Neural cell (in vitro differentiated cells): ENCODE measurements at regions not wholly inside any gene's neighbourhood (a gene's known extent, or its start where the extent isn't known, plus 50 kb on each side); places are given as distances from the start of the nearest gene placed in this dataset.

Experiments used
- H2AFZ ChIP-seq: fragments of 200-600, 300-800 bp; sonication (generic), shearing (Covaris generic); 2 replicates; pipeline ENCODE4 v1.6.0; 2014; ENCODE audit warnings: low read depth, mild to moderate bottlenecking, antibody characterized with exemption, low read length, moderate library complexity
- H3F3A ChIP-seq: fragments of 200-600 bp; shearing (Covaris generic); 2 replicates; pipeline ENCODE4 v1.6.1; 2016; ENCODE audit warnings: mild to moderate bottlenecking, moderate library complexity, mixed read lengths, antibody characterized with exemption, low read length; ENCODE audit not compliant: insufficient read depth, poor library complexity, severe bottlenecking
- H3K27ac ChIP-seq: fragments of 200-600, 300-800 bp; sonication (generic), shearing (Covaris generic); 2 replicates; pipeline ENCODE4 v1.5.1; 2014; ENCODE audit warnings: mild to moderate bottlenecking, low read length, moderate library complexity
- H3K27me3 ChIP-seq: fragments of 300-800, 200-600 bp; sonication (generic), shearing (Covaris generic); 2 replicates; pipeline ENCODE4 v1.6.0; 2014; ENCODE audit warnings: mild to moderate bottlenecking, low read depth, low read length, moderate library complexity; ENCODE audit not compliant: insufficient read depth
- H3K36me3 ChIP-seq: fragments of 300-800, 200-600 bp; sonication (generic), shearing (Covaris generic); 2 replicates; pipeline ENCODE4 v1.5.1; 2014; ENCODE audit warnings: mild to moderate bottlenecking, antibody characterized with exemption, low read length, moderate library complexity; ENCODE audit not compliant: insufficient read depth
- H3K4me2 ChIP-seq: fragments of 300-800, 200-600 bp; sonication (generic), shearing (Covaris generic); 2 replicates; pipeline ENCODE4 v1.6.0; 2014; ENCODE audit warnings: mild to moderate bottlenecking, low read length
- H3K4me3 ChIP-seq: fragments of 300-800, 200-600 bp; sonication (generic), shearing (Covaris generic); 2 replicates; pipeline ENCODE4 v1.5.1; 2014; ENCODE audit warnings: mild to moderate bottlenecking, low read length, moderate library complexity
- H3K79me2 ChIP-seq: fragments of 200-600 bp; shearing (Covaris generic); replicated peaks from 2 replicates; pipeline ENCODE4 v1.6.0; 2014; ENCODE audit warnings: mild to moderate bottlenecking, low read length, moderate library complexity; ENCODE audit not compliant: insufficient read depth
- H3K9ac ChIP-seq: fragments of 300-800, 200-600 bp; sonication (generic), shearing (Covaris generic); 2 replicates; pipeline ENCODE4 v1.6.1; 2016; ENCODE audit warnings: mild to moderate bottlenecking, low read length, mixed read lengths
- H3K9me2 ChIP-seq: fragments of 200-600 bp; shearing (Covaris generic); 2 replicates; pipeline ENCODE4 v1.6.1; 2016; ENCODE audit warnings: mild to moderate bottlenecking, low read length, mixed read lengths; ENCODE audit not compliant: insufficient read depth
- H3K9me3 ChIP-seq: fragments of 200-600, 300-800 bp; sonication (generic), shearing (Covaris generic); 2 replicates; pipeline ENCODE4 v1.6.1; 2016; ENCODE audit warnings: mild to moderate bottlenecking, mixed run types, low read length, moderate library complexity, mixed read lengths
- H4K20me1 ChIP-seq: fragments of 200-600 bp; shearing (Covaris generic); 2 replicates; pipeline ENCODE4 v1.6.1; 2016; ENCODE audit warnings: mild to moderate bottlenecking, mixed run types; ENCODE audit not compliant: insufficient read depth
- CTCF ChIP-seq: fragments of 450-650 bp; IDR thresholded peaks from 2 replicates; pipeline ENCODE4 v1.5.1; 2014; ENCODE audit warnings: antibody characterized with exemption, mild to moderate bottlenecking, moderate library complexity; ENCODE audit not compliant: poor library complexity, severe bottlenecking
- EP300 ChIP-seq: fragments of 450-650 bp; conservative IDR thresholded peaks from 2 replicates; pipeline ENCODE4 v1.6.1; 2014; ENCODE audit warnings: antibody characterized with exemption, mild to moderate bottlenecking, moderate library complexity; ENCODE audit not compliant: poor library complexity, severe bottlenecking
- EZH2 ChIP-seq: fragments of 200-600, 300-800 bp; shearing (Covaris generic), sonication (generic); IDR thresholded peaks from 2 replicates; pipeline ENCODE4 v1.6.1; 2014; ENCODE audit warnings: antibody characterized with exemption, low read length, borderline replicate concordance, mild to moderate bottlenecking; ENCODE audit not compliant: insufficient read depth, poor library complexity, severe bottlenecking
- MXI1 ChIP-seq: fragments of 450-650 bp; conservative IDR thresholded peaks from 2 replicates; pipeline ENCODE4 v1.6.1; 2014; ENCODE audit warnings: antibody characterized with exemption, mild to moderate bottlenecking; ENCODE audit not compliant: poor library complexity, severe bottlenecking
- POLR2AphosphoS5 ChIP-seq: IDR thresholded peaks from 2 replicates; pipeline ENCODE4 v1.6.1; 2012
- RAD21 ChIP-seq: fragments of 450-650 bp; conservative IDR thresholded peaks from 2 replicates; pipeline ENCODE4 v1.6.1; 2014; ENCODE audit warnings: antibody characterized with exemption, mild to moderate bottlenecking, moderate library complexity
- REST ChIP-seq: IDR thresholded peaks from 2 replicates; pipeline ENCODE4 v1.6.1; 2012; ENCODE audit warnings: borderline replicate concordance
- SMC3 ChIP-seq: fragments of 450-650 bp; conservative IDR thresholded peaks from 2 replicates; pipeline ENCODE4 v1.6.1; 2014; ENCODE audit warnings: antibody characterized with exemption, mild to moderate bottlenecking, moderate library complexity; ENCODE audit not compliant: poor library complexity
- TAF1 ChIP-seq: IDR thresholded peaks from 2 replicates; pipeline ENCODE4 v1.6.1; 2012; ENCODE audit warnings: low read depth

GRCh38 chr2:153393518-153393917 lies 85.0 kb downstream of the RPRM start:
- Histone ChIP-seq H3K36me3 (no peaks in the 10 kb centered on the region), H3K9ac (no peak overlapping the region), H3K9me3 (no peaks in the 10 kb centered on the region), H3K27me3 (no peaks in the 10 kb centered on the region), H4K20me1 (no peaks in the 10 kb centered on the region), H3K9me2 (no peaks in the 10 kb centered on the region), H3K79me2 (no peaks in the 10 kb centered on the region), H3K27ac (no peak overlapping the region), H3F3A (no peaks in the 10 kb centered on the region), H2AFZ (no peak overlapping the region), H3K4me2 (no peak overlapping the region), H3K4me3 (no peak overlapping the region)
- TF ChIP-seq TAF1: no peak
- no peak for TF ChIP-seq RAD21
- TF ChIP-seq EP300: no peak
- no peak for TF ChIP-seq POLR2AphosphoS5
- no peak for TF ChIP-seq EZH2
- TF ChIP-seq CTCF: no peak

- TF ChIP-seq EZH2 (no peak), EP300 (no peak), CTCF (no peak), RAD21 (no peak), MXI1 (no peak), POLR2AphosphoS5 (no peak)
- Histone ChIP-seq H2AFZ (no peak overlapping the region), H3K9me2 (no peaks in the 10 kb centered on the region), H3K27ac (no peak overlapping the region), H3K4me3 (no peak overlapping the region), H3K9ac (no peak overlapping the region), H3K36me3 (no peaks in the 10 kb centered on the region), H3K9me3 (no peaks in the 10 kb centered on the region), H3F3A (no peaks in the 10 kb centered on the region), H3K79me2 (no peaks in the 10 kb centered on the region), H3K4me2 (no peak overlapping the region), H4K20me1 (no peaks in the 10 kb centered on the region), H3K27me3 (no peaks in the 10 kb centered on the region)
Observed at GRCh38 chr2:153391131-153391530, 87.4 kb downstream of the RPRM start.

GRCh38 chr2:153388246-153388645 lies 90.3 kb downstream of the RPRM start:
- H4K20me1 ChIP-seq: no peaks in the 10 kb centered on the region
- no peak overlapping the region for H3K4me2 ChIP-seq

More at GRCh38 chr2:153388246-153388645, 90.3 kb downstream of the RPRM start:
- Histone ChIP-seq H3K9me2 (no peaks in the 10 kb centered on the region), H3K9ac (no peak overlapping the region), H3K4me3 (no peak overlapping the region), H3K36me3 (no peaks in the 10 kb centered on the region), H2AFZ (no peak overlapping the region), H3K27ac (no peak overlapping the region), H3K27me3 (no peaks in the 10 kb centered on the region), H3K9me3 (no peaks in the 10 kb centered on the region), H3K79me2 (no peaks in the 10 kb centered on the region), H3F3A (no peaks in the 10 kb centered on the region)
- TF ChIP-seq CTCF (no peak), RAD21 (no peak), POLR2AphosphoS5 (no peak), REST (no peak), MXI1 (no peak), EP300 (no peak), TAF1 (no peak), SMC3 (no peak), EZH2 (no peak)
